BE2C (cell line): ENCODE measurements at regions not wholly inside any gene's neighbourhood (a gene's known extent, or its start where the extent isn't known, plus 50 kb on each side); places are given as distances from the start of the nearest gene placed in this dataset.
"Not testable (repeated sequence)": the region's sequence is repeated elsewhere in the genome, so short reads cannot be mapped to it uniquely, and the experiment has no call there.

Experiments used
- DNase-seq: peaks from one replicate; pipeline ENCODE4 v3.0.0-alpha.2; 2020
- H3K27me3 ChIP-seq: fragments of 250-450 bp; sonication (Bioruptor Pico); 2 replicates; pipeline ENCODE4 v1.5.1; 2020; ENCODE audit warnings: mild to moderate bottlenecking
- H3K36me3 ChIP-seq: fragments of 250-450 bp; sonication (Bioruptor Pico); 2 replicates; pipeline ENCODE4 v1.5.1; 2020; ENCODE audit warnings: mild to moderate bottlenecking
- H3K4me1 ChIP-seq: fragments of 250-450 bp; sonication (Bioruptor Pico); 2 replicates; pipeline ENCODE4 v1.5.1; 2020
- H3K4me3 ChIP-seq: 2 replicates; pipeline ENCODE4 v1.5.1; 2011; ENCODE audit warnings: low read depth, low read length
- H3K9me3 ChIP-seq: fragments of 250-450 bp; sonication (Bioruptor Pico); 2 replicates; pipeline ENCODE4 v1.5.1; 2020
- TF ChIP-seq, protein P1 (sequence below): IDR thresholded peaks from 2 replicates; pipeline ENCODE4 v1.5.1; 2012; ENCODE audit warnings: mild to moderate bottlenecking, low read depth, low read length

DNA sequence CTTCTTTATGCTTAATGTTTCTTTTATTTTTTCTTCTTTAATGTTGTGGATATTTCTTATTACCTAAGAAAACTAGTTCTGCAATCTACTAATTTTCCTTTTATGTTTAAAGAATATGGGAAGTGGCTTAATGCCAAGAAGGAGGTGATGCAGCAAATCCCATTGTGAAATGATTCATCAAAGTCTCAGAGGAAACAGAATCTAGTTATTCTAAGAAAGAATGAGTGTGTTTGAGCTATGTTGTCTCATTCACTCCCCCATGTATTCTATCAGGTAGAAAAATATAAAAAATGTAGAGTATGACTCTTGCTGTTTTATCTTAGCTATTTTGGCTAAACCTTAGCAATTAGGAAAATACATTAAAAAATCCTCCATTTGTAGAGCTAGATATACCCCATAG is 659.9 kb upstream of the RGS18 start:
- DNase-seq, result no peak
- H3K9me3 ChIP-seq, result no peaks in the 10 kb centered on the region
- H3K27me3 ChIP-seq, result no peaks in the 10 kb centered on the region
- TF ChIP-seq, protein P1, sequence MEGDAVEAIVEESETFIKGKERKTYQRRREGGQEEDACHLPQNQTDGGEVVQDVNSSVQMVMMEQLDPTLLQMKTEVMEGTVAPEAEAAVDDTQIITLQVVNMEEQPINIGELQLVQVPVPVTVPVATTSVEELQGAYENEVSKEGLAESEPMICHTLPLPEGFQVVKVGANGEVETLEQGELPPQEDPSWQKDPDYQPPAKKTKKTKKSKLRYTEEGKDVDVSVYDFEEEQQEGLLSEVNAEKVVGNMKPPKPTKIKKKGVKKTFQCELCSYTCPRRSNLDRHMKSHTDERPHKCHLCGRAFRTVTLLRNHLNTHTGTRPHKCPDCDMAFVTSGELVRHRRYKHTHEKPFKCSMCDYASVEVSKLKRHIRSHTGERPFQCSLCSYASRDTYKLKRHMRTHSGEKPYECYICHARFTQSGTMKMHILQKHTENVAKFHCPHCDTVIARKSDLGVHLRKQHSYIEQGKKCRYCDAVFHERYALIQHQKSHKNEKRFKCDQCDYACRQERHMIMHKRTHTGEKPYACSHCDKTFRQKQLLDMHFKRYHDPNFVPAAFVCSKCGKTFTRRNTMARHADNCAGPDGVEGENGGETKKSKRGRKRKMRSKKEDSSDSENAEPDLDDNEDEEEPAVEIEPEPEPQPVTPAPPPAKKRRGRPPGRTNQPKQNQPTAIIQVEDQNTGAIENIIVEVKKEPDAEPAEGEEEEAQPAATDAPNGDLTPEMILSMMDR, result no peak
- H3K4me3 ChIP-seq, result no peak overlapping the region
- H3K4me1 ChIP-seq, result no peaks in the 10 kb centered on the region
- H3K36me3 ChIP-seq, result no peaks in the 10 kb centered on the region

DNA sequence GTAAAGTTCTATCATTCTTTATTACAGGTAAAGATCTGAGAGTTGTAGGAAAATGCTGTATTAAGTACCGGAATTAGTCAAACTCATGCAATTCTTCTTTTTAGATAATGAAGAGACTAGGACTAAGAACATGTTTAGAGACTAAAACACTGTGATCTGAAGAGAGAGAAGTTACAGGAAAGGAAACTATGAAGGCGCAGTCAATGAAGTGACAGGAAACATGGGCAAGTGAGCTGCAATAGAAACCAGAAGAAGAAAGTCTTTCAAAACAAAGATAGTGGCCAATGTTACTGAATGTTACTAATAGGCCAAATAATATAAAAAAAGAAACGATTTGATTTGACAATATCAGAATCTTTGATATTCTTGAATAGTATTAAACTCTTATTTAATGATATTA is 659.4 kb upstream of the RGS18 start:
- H3K4me1 ChIP-seq, result no peaks in the 10 kb centered on the region
- no peaks in the 10 kb centered on the region for H3K9me3 ChIP-seq
- H3K27me3 ChIP-seq, result no peaks in the 10 kb centered on the region
- H3K36me3 ChIP-seq, result no peaks in the 10 kb centered on the region
- TF ChIP-seq, protein P1, result no peak
- no peak overlapping the region for H3K4me3 ChIP-seq
- DNase-seq, result no peak

DNA sequence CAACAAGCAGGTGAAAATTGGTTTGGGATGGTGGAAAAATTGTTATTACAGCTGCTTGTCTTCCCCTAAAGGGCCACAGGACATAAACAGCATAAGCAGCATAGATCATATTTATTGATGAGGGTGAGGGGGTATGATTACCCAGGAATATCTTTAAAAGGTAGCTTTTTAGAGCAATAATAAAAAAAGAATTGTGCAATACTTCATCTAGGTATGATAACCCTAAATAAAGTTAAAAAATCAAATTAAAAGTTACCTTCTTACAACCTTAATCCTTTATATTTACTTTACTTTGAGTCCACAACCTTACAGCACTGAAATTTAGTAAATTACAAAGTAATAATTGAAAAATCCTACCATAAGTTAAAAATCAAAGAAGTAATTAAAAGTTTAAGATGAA is 653.3 kb upstream of the RGS18 start:
- no peak for DNase-seq
- Histone ChIP-seq H3K4me3 (no peak overlapping the region), H3K9me3 (no peaks in the 10 kb centered on the region), H3K27me3 (no peaks in the 10 kb centered on the region), H3K4me1 (no peaks in the 10 kb centered on the region), H3K36me3 (no peaks in the 10 kb centered on the region)
- TF ChIP-seq, protein P1, result no peak

DNA sequence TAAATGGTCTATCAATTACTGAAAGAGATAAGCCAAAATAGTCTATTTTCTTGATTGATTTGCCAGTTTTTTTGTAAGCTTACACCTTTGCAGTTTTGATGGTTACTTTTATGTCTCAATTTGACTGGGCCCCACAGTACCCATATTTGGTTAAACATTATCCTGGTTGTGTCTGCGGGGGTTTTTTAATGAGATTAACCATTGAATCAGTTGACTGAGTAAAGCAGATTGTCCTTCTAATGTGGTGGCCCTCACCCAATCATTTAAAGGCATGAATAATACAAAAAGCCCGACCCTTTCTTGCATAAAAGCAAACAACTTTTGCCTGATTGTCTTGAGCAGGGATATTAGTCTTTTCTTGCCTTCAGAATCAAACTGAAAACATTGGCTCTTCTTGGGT is 650.0 kb upstream of the RGS18 start:
- Histone ChIP-seq H3K4me1 (peaks cover 6% of the 10 kb centered on the region), H3K36me3 (no peaks in the 10 kb centered on the region), H3K27me3 (no peaks in the 10 kb centered on the region), H3K9me3 (no peaks in the 10 kb centered on the region), H3K4me3 (no peak overlapping the region)
- TF ChIP-seq, protein P1, result no peak
- no peak for DNase-seq

DNA sequence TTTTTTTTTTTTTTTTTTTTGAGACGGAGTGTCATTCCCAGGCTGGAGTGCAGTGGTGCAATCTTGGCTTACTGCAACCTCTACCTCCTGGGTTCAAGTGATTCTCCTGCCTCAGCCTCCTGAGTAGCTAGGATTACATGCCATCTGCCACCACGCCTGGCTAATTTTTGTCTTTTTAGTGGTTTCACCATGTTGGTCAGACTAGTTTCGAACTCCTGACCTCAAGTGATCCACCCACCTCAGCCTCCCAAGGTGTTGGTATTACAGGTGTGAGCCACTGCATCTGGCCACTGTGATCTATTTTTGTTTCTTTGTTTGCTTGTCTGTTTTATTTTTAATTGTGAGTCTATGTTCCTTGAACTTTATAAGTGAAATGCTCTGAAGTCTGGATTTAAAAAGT is 646.8 kb upstream of the RGS18 start:
- DNase-seq, H3K27me3 ChIP-seq, H3K9me3 ChIP-seq, H3K4me3 ChIP-seq, H3K36me3 ChIP-seq: not testable (repeated sequence)
- peaks cover 20% of the 10 kb centered on the region for H3K4me1 ChIP-seq

DNA sequence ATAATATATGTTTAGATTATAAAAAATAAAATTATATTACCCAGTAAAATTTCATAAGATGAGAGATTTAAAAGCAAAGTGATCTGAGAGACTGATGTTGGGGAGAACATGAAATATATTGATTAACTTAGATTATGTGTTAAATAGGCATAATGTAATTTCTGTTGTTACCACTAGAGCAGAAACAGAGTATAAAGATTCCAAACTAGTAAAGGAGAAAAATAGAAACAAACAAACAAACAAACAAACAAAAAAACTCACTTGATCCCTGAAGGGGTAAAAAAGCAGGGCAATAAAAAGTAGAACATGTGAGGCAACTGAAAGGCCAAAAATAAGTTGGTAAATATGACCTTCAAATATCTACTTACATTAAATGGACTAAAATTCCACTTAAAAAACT is 640.4 kb upstream of the RGS18 start:
- Histone ChIP-seq H3K36me3 (no peaks in the 10 kb centered on the region), H3K9me3 (no peaks in the 10 kb centered on the region), H3K4me3 (no peak overlapping the region), H3K4me1 (peaks cover 21% of the 10 kb centered on the region), H3K27me3 (no peaks in the 10 kb centered on the region)
- DNase-seq, result no peak
- TF ChIP-seq, protein P1, result peak; percentile 12; the same call in 1 of the 2 replicates

DNA sequence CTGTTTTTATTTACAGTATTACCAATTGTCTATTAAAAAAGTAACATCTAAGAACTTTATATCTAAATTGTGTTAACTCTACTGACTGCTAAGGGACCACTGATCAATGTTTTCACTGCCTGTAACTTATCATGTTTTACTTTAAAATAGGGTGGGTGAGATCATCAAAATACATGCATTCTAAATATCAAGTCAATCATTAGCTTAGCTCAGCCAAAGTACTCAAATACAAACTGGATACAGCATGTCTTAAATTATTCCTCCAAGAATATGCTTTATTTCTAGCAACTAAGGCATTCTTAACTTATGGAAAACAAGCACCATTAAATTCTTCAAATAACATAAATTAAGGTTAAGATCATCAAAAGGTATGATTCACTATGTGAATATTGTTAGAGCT is 638.7 kb upstream of the RGS18 start:
- no peaks in the 10 kb centered on the region for H3K9me3 ChIP-seq

More for the DNA sequence above, 638.7 kb upstream of the RGS18 start:
- no peak for DNase-seq
- Histone ChIP-seq H3K4me3 (no peak overlapping the region), H3K27me3 (no peaks in the 10 kb centered on the region), H3K36me3 (no peaks in the 10 kb centered on the region), H3K4me1 (peaks cover 8% of the 10 kb centered on the region)
- TF ChIP-seq, protein P1, result no peak
